NCI-H1048 (cell line): ENCODE measurements at regions not wholly inside any gene's neighbourhood (a gene's known extent, or its start where the extent isn't known, plus 50 kb on each side); places are given as distances from the start of the nearest gene placed in this dataset.
"Not testable (repeated sequence)": the region's sequence is repeated elsewhere in the genome, so short reads cannot be mapped to it uniquely, and the experiment has no call there.

Experiments
- DNase-seq: peaks from one replicate; lab custom pipeline; 2025; lab: John Stamatoyannopoulos, UW

GRCh38 chr3:87489892-87490291 is 213.5 kb upstream of the POU1F1 start:
- DNase-seq = no peak

GRCh38 chr3:87488765-87489164 is 212.4 kb upstream of the POU1F1 start:
- DNase-seq = no peak

- DNase-seq = not testable (repeated sequence)
Observed at GRCh38 chr3:87486635-87487034, 210.3 kb upstream of the POU1F1 start.

GRCh38 chr3:87486115-87486514 is 209.7 kb upstream of the POU1F1 start:
- DNase-seq = no peak

- no peak for DNase-seq
Observed at GRCh38 chr3:87478716-87479115, 202.3 kb upstream of the POU1F1 start.

GRCh38 chr3:87473944-87474343 is 197.6 kb upstream of the POU1F1 start:
- DNase-seq = no peak

GRCh38 chr3:87468938-87469337 is 192.6 kb upstream of the POU1F1 start:
- no peak for DNase-seq

GRCh38 chr3:87468235-87468634 is 191.9 kb upstream of the POU1F1 start:
- DNase-seq = no peak

GRCh38 chr3:87462228-87462627 is 185.8 kb upstream of the POU1F1 start:
- no peak for DNase-seq

GRCh38 chr3:87461443-87461842 is 185.1 kb upstream of the POU1F1 start:
- DNase-seq = no peak

- no peak for DNase-seq
Observed at GRCh38 chr3:87461036-87461435, 184.7 kb upstream of the POU1F1 start.

- no peak for DNase-seq
Observed at GRCh38 chr3:87448558-87448957, 172.2 kb upstream of the POU1F1 start.

- DNase-seq = no peak
Observed at GRCh38 chr3:87446849-87447387, 170.5 kb upstream of the POU1F1 start.

- no peak for DNase-seq
Observed at GRCh38 chr3:87442470-87442869, 166.1 kb upstream of the POU1F1 start.

- DNase-seq = no peak
Observed at GRCh38 chr3:87437765-87438164, 161.4 kb upstream of the POU1F1 start.

- no peak for DNase-seq
Observed at GRCh38 chr3:87436781-87437543, 160.6 kb upstream of the POU1F1 start.

- no peak for DNase-seq
Observed at GRCh38 chr3:87435926-87436620, 159.7 kb upstream of the POU1F1 start.

GRCh38 chr3:87433445-87433844 is 157.1 kb upstream of the POU1F1 start:
- not testable (repeated sequence) for DNase-seq

- DNase-seq = no peak
Observed at GRCh38 chr3:87426918-87427317, 150.5 kb upstream of the POU1F1 start.

- DNase-seq = no peak
Observed at GRCh38 chr3:87425056-87425455, 148.7 kb upstream of the POU1F1 start.

GRCh38 chr3:87423336-87423735 is 147.0 kb upstream of the POU1F1 start:
- DNase-seq = no peak

- no peak for DNase-seq
Observed at GRCh38 chr3:87422333-87422732, 145.9 kb upstream of the POU1F1 start.

- DNase-seq = no peak
Observed at GRCh38 chr3:87420171-87420570, 143.8 kb upstream of the POU1F1 start.
